ENCODE measurements at regions not wholly inside any gene's neighbourhood (a gene's known extent, or its start where the extent isn't known, plus 50 kb on each side); places are given as distances from the start of the nearest gene placed in this dataset.

DNA sequence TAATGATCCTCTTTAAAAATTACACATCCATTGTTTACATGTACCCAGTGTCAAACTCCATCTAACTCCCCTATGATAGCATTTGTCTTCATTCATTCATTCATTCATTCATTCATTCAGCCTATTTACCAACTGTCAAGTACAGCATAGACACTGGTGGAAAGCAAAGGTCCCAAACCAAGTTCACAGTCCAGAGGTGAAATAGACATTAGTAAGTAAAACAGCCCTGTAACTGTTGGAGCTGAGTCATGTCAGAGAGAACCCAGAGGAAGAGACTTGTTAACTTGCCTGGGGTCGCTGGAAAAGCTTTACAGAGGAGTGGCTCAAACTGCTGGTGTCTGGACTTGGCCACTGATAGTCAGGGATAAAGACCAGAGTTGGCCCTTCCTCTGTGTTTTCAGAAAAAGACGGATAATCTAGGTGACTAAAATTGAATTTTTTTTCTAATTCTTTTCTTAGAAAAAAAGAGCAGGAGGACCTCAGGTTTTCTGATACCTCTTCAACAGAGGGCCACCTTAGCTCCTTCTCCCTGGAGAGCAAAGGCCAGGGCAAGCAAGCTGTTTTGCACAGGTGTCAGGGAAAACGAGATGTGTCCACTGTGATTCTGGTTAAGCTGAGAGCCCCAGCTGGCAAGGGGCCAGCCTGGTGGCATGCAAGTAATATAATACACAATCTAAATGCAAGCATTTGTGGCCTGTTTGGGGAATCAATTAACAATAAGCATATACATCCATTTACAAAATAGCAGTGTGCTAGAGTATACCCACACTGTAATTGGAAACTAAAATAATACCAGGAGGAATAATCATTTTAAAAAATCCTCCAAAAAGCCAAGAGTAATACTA lies 96.7 kb upstream of the SLC14A2 start:
- no peak for TF ChIP-seq POLR2A (IDR thresholded peaks at IDR 0.05)
- TF ChIP-seq, protein P1, sequence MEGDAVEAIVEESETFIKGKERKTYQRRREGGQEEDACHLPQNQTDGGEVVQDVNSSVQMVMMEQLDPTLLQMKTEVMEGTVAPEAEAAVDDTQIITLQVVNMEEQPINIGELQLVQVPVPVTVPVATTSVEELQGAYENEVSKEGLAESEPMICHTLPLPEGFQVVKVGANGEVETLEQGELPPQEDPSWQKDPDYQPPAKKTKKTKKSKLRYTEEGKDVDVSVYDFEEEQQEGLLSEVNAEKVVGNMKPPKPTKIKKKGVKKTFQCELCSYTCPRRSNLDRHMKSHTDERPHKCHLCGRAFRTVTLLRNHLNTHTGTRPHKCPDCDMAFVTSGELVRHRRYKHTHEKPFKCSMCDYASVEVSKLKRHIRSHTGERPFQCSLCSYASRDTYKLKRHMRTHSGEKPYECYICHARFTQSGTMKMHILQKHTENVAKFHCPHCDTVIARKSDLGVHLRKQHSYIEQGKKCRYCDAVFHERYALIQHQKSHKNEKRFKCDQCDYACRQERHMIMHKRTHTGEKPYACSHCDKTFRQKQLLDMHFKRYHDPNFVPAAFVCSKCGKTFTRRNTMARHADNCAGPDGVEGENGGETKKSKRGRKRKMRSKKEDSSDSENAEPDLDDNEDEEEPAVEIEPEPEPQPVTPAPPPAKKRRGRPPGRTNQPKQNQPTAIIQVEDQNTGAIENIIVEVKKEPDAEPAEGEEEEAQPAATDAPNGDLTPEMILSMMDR (IDR thresholded peaks at IDR 0.05) = no peak
- no peaks in the 10 kb centered on the region for H3K36me3 ChIP-seq
- no peak overlapping the region for H3K4me3 ChIP-seq
- H3K27ac ChIP-seq = peak overlapping the region; percentile 5 to 21
- peaks cover 2 to 6% of the 10 kb centered on the region in 2 donors for H3K4me1 ChIP-seq
- no peaks in the 10 kb centered on the region for H3K9me3 ChIP-seq
- DNase-seq = no peak
- no peaks in the 10 kb centered on the region for H3K27me3 ChIP-seq
- intact Hi-C loops (cut with DNase I; ENCODE audit: low total_unique reads) = no loop called here

DNA sequence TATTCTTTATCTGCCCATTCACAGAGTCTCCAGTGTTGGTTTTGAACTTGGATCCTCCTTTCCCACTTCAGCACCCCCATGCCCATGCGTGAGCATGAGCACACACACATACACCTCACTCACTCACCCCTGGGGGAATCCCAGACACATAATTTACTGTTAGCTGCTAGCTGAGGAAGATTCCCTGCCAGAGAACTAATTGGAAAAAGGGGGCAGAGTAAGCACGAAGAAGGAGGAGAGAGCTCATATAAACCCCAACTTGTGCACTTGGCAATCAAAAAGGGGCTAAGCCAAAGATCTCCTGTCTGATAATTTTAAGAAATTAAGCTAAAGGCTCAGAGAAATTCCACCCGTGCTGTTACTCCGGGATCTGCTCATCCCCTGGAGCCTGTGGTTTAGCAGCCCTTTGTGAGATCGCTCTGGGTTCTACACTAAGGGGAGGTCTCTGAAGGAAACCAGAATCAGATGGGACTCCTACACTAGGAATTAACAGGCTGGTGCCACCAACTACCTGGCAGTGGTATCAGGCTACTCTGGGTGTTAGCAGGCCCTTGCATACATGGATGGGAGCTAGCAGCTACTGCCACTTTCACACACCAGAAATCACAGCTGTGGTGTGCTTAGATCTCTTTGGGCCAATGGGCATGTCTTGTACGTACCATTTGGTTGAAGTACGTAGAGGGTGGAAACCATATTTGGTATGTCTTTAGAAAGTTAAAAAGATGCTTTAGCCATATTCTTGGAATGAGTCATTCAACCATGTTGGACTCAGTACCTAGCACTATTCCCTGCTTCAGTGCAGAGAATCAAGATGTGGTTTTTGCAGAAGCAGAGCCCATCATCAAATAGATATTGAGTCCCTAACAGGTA lies 95.6 kb upstream of the SLC14A2 start:
- H3K27me3 ChIP-seq = no peaks in the 10 kb centered on the region
- no peak overlapping the region for H3K27ac ChIP-seq
- H3K4me1 ChIP-seq = peaks cover 2 to 6% of the 10 kb centered on the region in 2 donors
- no peaks in the 10 kb centered on the region for H3K9me3 ChIP-seq
- H3K36me3 ChIP-seq = no peaks in the 10 kb centered on the region
- no peak for DNase-seq
- intact Hi-C loops (cut with DNase I; ENCODE audit: low total_unique reads) = no loop called here
- no peak overlapping the region for H3K4me3 ChIP-seq
- TF ChIP-seq, protein P1 (IDR thresholded peaks at IDR 0.05) = no peak
- TF ChIP-seq POLR2A (IDR thresholded peaks at IDR 0.05) = no peak

DNA sequence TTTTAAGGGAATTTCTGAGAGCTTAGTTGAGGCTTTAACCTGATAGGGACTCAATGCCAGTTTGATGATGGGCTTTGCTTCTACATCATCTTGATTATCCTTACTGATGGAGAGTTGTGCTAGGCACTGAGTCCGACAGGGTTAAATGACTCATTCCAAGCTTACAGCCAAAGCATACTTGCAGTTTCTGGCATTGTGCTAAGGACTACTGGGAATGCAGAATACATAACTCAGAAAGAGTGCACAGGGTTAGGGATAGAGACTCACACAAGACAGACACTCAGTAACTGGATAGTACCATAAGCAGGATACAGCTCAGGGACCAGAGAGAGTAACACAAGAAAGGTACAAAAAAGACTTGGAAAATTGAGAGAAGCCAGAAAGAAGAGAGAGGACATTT lies 94.1 kb upstream of the SLC14A2 start:
- no peaks in the 10 kb centered on the region for H3K9me3 ChIP-seq
- no peak for TF ChIP-seq POLR2A (IDR thresholded peaks at IDR 0.05)
- TF ChIP-seq, protein P1 (IDR thresholded peaks at IDR 0.05) = no peak
- H3K4me3 ChIP-seq = no peak overlapping the region
- H3K36me3 ChIP-seq = no peaks in the 10 kb centered on the region
- peak overlapping the region in 1 of 2 donors; percentile 3 for H3K27ac ChIP-seq
- no peak for DNase-seq
- H3K4me1 ChIP-seq = peaks cover 2 to 6% of the 10 kb centered on the region in 2 donors
- intact Hi-C loops (cut with DNase I; ENCODE audit: low total_unique reads) = no loop called here
- no peaks in the 10 kb centered on the region for H3K27me3 ChIP-seq

DNA sequence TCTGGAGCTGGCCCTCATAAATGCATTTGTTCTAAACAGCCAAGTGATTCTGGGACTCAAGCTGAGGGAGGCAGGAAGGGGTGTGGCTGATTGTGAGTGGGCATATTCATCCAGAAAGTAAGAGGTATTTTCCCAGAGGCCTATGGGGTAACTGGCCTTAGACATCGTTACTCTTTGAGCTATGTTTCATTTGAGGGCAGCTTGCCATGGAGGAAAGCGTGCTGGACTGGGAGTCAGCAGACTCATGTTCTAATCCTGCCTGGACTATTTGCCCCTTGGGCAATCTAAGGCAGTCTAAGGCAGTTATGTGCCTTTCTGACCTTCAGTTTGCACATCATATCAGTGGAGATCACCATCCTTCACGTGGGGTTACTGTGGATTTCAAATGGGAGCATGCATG lies 93.5 kb upstream of the SLC14A2 start:
- Histone ChIP-seq H3K36me3 (no peaks in the 10 kb centered on the region), H3K27ac (peak overlapping the region; percentile 3 to 22), H3K4me3 (no peak overlapping the region), H3K27me3 (no peaks in the 10 kb centered on the region), H3K9me3 (no peaks in the 10 kb centered on the region), H3K4me1 (peaks cover 0 to 6% of the 10 kb centered on the region in 2 donors)
- intact Hi-C loops (cut with DNase I; ENCODE audit: low total_unique reads) = no loop called here
- peak; percentile 35 to 36 for DNase-seq
- TF ChIP-seq, protein P1 (IDR thresholded peaks at IDR 0.05) = no peak
- no peak for TF ChIP-seq POLR2A (IDR thresholded peaks at IDR 0.05)

DNA sequence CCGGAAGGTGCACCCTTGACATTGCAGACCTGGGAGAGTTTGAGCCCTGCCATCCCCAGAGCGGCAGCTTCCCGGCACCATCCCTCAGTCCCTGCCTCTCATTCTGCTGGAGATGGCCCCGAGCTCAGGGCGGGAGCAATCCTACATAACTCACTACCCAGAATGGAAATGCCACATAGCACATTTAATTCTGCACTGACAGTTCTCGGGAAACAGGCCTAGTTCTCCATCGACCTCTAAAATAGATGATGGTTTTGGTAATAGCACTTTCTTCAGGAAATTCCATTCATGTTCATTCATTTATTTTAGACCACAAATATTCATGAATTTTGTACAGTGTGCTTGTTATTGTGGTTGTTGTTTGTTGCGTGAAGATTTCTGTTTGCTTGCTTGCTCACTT lies 92.9 kb upstream of the SLC14A2 start:
- H3K4me3 ChIP-seq = no peak overlapping the region
- no peaks in the 10 kb centered on the region for H3K36me3 ChIP-seq
- no peak for DNase-seq
- TF ChIP-seq POLR2A (IDR thresholded peaks at IDR 0.05) = no peak
- TF ChIP-seq, protein P1 (IDR thresholded peaks at IDR 0.05) = no peak
- H3K9me3 ChIP-seq = no peaks in the 10 kb centered on the region
- H3K27me3 ChIP-seq = no peaks in the 10 kb centered on the region
- peaks cover 0 to 6% of the 10 kb centered on the region in 2 donors for H3K4me1 ChIP-seq
- intact Hi-C loops (cut with DNase I; ENCODE audit: low total_unique reads) = no loop called here
- peak overlapping the region in 1 of 2 donors; percentile 22 for H3K27ac ChIP-seq
